ENCODE measurements at regions not wholly inside any gene's neighbourhood (a gene's known extent, or its start where the extent isn't known, plus 50 kb on each side); places are given as distances from the start of the nearest gene placed in this dataset.

DNA sequence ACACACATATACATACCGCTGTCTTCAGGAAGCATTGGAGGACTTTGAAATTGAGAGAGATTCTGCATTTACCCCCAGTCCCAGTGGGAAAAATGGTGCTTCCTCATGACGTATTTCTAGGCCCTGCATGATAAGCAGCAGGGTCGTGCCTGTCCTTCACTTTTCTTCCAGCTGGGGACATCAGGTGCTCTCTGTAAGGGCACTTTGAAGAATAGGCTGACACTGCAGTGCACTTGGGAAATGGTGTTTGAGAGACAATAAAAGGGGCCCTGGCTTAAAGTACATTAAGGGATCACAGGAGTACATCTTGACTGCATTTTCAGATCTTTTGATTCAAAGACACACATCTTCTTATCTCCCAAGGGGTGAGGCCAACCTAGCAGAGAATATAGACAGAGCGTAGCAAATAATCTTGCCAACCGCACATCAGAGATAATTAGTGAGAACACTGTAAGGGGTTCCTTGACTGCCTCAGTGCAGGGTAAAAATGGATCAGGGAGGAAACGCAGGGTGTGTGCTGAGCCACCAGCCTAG lies 437.9 kb downstream of the CSNK1G3 start:
- no peaks in the 10 kb centered on the region for H4K20me1 ChIP-seq (replicated peaks; ENCODE audit: control insufficient read depth, extremely low read depth, insufficient read depth, low read length)
- DNase-seq (ENCODE audit: low read depth, low spot score) = no peak
- H2AFZ ChIP-seq (ENCODE audit: low read depth, low read length) = no peak overlapping the region
- BruUV-seq (replicated peaks) = no TSS peak
- H3K4me3 ChIP-seq (replicated peaks in 1 of 3; ENCODE audit: insufficient read depth in 1 of 3, low read depth in 1 of 3, low read length in 3 of 3) = no peak overlapping the region
- H3K4me2 ChIP-seq (ENCODE audit: insufficient read depth, low read length) = no peak overlapping the region
- intact Hi-C loops (cut with micrococcal nuclease) = no loop called here
- no peak overlapping the region for H3K9ac ChIP-seq (replicated peaks; ENCODE audit: extremely low read depth, insufficient read depth, low read length)
- no peaks in the 10 kb centered on the region for H3K9me1 ChIP-seq (replicated peaks; ENCODE audit: control insufficient read depth, extremely low read depth, insufficient read depth, low read length)
- no peak for FAIRE-seq
- POLR2A ChIA-PET = no interaction called here
- H3K27ac ChIP-seq (ENCODE audit: insufficient read depth, low read depth, low read length) = no peak overlapping the region
- H3K27me3 ChIP-seq (ENCODE audit: control insufficient read depth in 2 of 2, insufficient read depth in 2 of 2, low read length in 2 of 2) = no peaks in the 10 kb centered on the region
- TF ChIP-seq EZH2 (IDR thresholded peaks at IDR 0.05; ENCODE audit: borderline replicate concordance, low read depth, low read length, severe bottlenecking) (no peak), FOS (IDR thresholded peaks at IDR 0.05; ENCODE audit: borderline replicate concordance, insufficient read depth, low read length) (no peak), POLR2AphosphoS5 (IDR thresholded peaks at IDR 0.05; ENCODE audit: insufficient read depth, low read depth, low read length) (no peak), JUN (IDR thresholded peaks at IDR 0.05; ENCODE audit: borderline replicate concordance, insufficient read depth, insufficient read length, low read depth) (no peak), POLR2A (IDR thresholded peaks at IDR 0.05; ENCODE audit: low read depth, low read length) (no peak), GATA2 (IDR thresholded peaks at IDR 0.05; ENCODE audit: insufficient read depth, insufficient read length, low read depth, low read length) (no peak), MAX (IDR thresholded peaks at IDR 0.05; ENCODE audit: insufficient read depth, insufficient read length) (no peak), MYC (IDR thresholded peaks at IDR 0.05; ENCODE audit: low read depth, low read length) (no peak)
- TF ChIP-seq, protein P1, sequence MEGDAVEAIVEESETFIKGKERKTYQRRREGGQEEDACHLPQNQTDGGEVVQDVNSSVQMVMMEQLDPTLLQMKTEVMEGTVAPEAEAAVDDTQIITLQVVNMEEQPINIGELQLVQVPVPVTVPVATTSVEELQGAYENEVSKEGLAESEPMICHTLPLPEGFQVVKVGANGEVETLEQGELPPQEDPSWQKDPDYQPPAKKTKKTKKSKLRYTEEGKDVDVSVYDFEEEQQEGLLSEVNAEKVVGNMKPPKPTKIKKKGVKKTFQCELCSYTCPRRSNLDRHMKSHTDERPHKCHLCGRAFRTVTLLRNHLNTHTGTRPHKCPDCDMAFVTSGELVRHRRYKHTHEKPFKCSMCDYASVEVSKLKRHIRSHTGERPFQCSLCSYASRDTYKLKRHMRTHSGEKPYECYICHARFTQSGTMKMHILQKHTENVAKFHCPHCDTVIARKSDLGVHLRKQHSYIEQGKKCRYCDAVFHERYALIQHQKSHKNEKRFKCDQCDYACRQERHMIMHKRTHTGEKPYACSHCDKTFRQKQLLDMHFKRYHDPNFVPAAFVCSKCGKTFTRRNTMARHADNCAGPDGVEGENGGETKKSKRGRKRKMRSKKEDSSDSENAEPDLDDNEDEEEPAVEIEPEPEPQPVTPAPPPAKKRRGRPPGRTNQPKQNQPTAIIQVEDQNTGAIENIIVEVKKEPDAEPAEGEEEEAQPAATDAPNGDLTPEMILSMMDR (IDR thresholded peaks at IDR 0.05; ENCODE audit: extremely low read depth in 1 of 2, insufficient read depth in 1 of 2, low read depth in 1 of 2, low read length in 2 of 2) = no peak
- no peaks in the 10 kb centered on the region for H3K4me1 ChIP-seq (ENCODE audit: control insufficient read depth, extremely low read depth, insufficient read depth, low read length)
- CTCF ChIA-PET = no interaction called here
- H3K9me3 ChIP-seq (replicated peaks; ENCODE audit: control insufficient read depth, insufficient read depth, low read length) = no peaks in the 10 kb centered on the region
- no peaks in the 10 kb centered on the region for H3K79me2 ChIP-seq (ENCODE audit: control insufficient read depth, insufficient read depth, low read length)
- dilution Hi-C loops (cut with MboI; ENCODE audit: extremely low pct_ligation_motif_present, low sequenced_read_pairs) = no loop called here
- no peaks in the 10 kb centered on the region for H3K36me3 ChIP-seq (ENCODE audit: control insufficient read depth in 2 of 2, extremely low read depth in 1 of 2, insufficient read depth in 2 of 2, low read length in 2 of 2)

All from endothelial cell of umbilical vein (primary cell).